ENCODE measurements at regions not wholly inside any gene's neighbourhood (a gene's known extent, or its start where the extent isn't known, plus 50 kb on each side); places are given as distances from the start of the nearest gene placed in this dataset.

- H2AFZ ChIP-seq (ENCODE audit: insufficient read depth, low read depth, low read length, poor library complexity, severe bottlenecking): no peak overlapping the region
- intact Hi-C loops (cut with micrococcal nuclease): no loop called here
- no peaks in the 10 kb centered on the region for H3K79me2 ChIP-seq (ENCODE audit: control insufficient read depth, insufficient read depth, low read length)
- Mint-ChIP-seq H3K4me3 (no peak overlapping the region), H3K4me1 (peaks cover 59% of the 10 kb centered on the region), H3K27ac (no peak overlapping the region), H3K9me3 (ENCODE audit: insufficient read depth) (no peaks in the 10 kb centered on the region), H3K27me3 (no peaks in the 10 kb centered on the region)
- H3K9ac ChIP-seq (ENCODE audit: low read length): no peak overlapping the region
- TF ChIP-seq, protein P1, sequence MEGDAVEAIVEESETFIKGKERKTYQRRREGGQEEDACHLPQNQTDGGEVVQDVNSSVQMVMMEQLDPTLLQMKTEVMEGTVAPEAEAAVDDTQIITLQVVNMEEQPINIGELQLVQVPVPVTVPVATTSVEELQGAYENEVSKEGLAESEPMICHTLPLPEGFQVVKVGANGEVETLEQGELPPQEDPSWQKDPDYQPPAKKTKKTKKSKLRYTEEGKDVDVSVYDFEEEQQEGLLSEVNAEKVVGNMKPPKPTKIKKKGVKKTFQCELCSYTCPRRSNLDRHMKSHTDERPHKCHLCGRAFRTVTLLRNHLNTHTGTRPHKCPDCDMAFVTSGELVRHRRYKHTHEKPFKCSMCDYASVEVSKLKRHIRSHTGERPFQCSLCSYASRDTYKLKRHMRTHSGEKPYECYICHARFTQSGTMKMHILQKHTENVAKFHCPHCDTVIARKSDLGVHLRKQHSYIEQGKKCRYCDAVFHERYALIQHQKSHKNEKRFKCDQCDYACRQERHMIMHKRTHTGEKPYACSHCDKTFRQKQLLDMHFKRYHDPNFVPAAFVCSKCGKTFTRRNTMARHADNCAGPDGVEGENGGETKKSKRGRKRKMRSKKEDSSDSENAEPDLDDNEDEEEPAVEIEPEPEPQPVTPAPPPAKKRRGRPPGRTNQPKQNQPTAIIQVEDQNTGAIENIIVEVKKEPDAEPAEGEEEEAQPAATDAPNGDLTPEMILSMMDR (IDR thresholded peaks at IDR 0.05): no peak
- no peak for TF ChIP-seq EZH2 (IDR thresholded peaks at IDR 0.05; ENCODE audit: borderline replicate concordance, insufficient read depth, low read depth, low read length, poor library complexity, severe bottlenecking)
- H3K4me2 ChIP-seq (replicated peaks; ENCODE audit: low read depth, low read length, poor library complexity, severe bottlenecking): no peak overlapping the region
- no peak for ATAC-seq (ENCODE audit: low read depth)
- ChIA-PET POLR2A (no interaction called here), CTCF (interaction anchor here (0.8 to 1.7 kb wide), 3 partner anchors 13 to 323 kb away, joined by 3 to 8 read pairs (median 4); no protein-coding TSS in a partner anchor)
- no peaks in the 10 kb centered on the region for H3K9me3 ChIP-seq (ENCODE audit: control extremely low read depth in 1 of 3, control insufficient read depth in 2 of 3, insufficient read depth in 1 of 3, low read length in 2 of 3)
- H3K4me1 ChIP-seq (ENCODE audit: control insufficient read depth in 2 of 2, insufficient read depth in 2 of 2, low read length in 2 of 2): peaks cover 31 to 52% of the 10 kb centered on the region in 2 donors
- H3K36me3 ChIP-seq (replicated peaks in 1 of 2; ENCODE audit: control extremely low read depth in 1 of 2, control insufficient read depth in 1 of 2, extremely low read depth in 1 of 2, insufficient read depth in 2 of 2, low read length in 1 of 2): no peaks in the 10 kb centered on the region
- no peak for DNase-seq
- H3K27me3 ChIP-seq (replicated peaks in 1 of 4; ENCODE audit: control extremely low read depth in 1 of 4, control insufficient read depth in 3 of 4, insufficient read depth in 4 of 4, low read length in 3 of 4): no peaks in the 10 kb centered on the region
- no peak overlapping the region for H3K27ac ChIP-seq (ENCODE audit: low read length in 2 of 2)
- H3K4me3 ChIP-seq (ENCODE audit: control extremely low read depth in 1 of 5, extremely low read depth in 1 of 5, insufficient read depth in 1 of 5, low read depth in 2 of 5, low read length in 4 of 5): no peak overlapping the region
- H4K20me1 ChIP-seq (ENCODE audit: control insufficient read depth, insufficient read depth, low read length, poor library complexity, severe bottlenecking): no peaks in the 10 kb centered on the region
- 97% methylated on average over 11 of the region's 18 CpGs for WGBS (ENCODE audit: insufficient coverage)
Observed at GRCh38 chr3:195005759-195006510, 265.0 kb downstream of the XXYLT1 start.

DNA sequence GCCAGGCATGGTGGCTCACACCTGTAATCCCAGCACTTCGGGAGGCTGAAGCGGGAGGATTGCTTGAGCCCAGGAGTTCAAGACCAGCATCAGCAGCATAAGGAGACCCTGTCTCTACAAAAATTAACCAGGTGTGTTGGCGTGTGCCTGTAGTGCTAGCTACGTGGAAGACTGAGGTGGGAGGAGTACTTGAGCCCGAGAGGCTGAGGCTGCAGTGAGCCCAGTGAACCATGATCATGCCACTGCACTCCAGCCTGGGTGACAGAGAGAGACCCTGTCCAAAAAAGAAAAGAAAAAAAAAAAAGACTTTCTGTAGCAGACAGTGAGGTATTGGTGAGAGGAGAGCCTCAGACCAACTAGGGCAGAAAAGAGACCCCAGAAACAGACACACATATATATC lies 263.8 kb downstream of the XXYLT1 start:
- H3K27me3 Mint-ChIP-seq: no peaks in the 10 kb centered on the region
- whole genome bisulfite sequencing (ENCODE audit: insufficient coverage): 68% methylated on average over 5 of the region's 5 CpGs
- H3K27me3 ChIP-seq (replicated peaks in 1 of 4; ENCODE audit: control extremely low read depth in 1 of 4, control insufficient read depth in 3 of 4, insufficient read depth in 4 of 4, low read length in 3 of 4): no peaks in the 10 kb centered on the region
- H2AFZ ChIP-seq (ENCODE audit: insufficient read depth, low read depth, low read length, poor library complexity, severe bottlenecking): no peak overlapping the region
- no peak overlapping the region for H3K9ac ChIP-seq (ENCODE audit: low read length)
- no peak overlapping the region for H3K4me3 ChIP-seq (ENCODE audit: control extremely low read depth in 1 of 5, extremely low read depth in 1 of 5, insufficient read depth in 1 of 5, low read depth in 2 of 5, low read length in 4 of 5)
- no peak for ATAC-seq (ENCODE audit: low read depth)
- peaks cover 51% of the 10 kb centered on the region for H3K4me1 Mint-ChIP-seq
- intact Hi-C loops (cut with micrococcal nuclease): no loop called here
- no peak overlapping the region for H3K4me3 Mint-ChIP-seq
- no peaks in the 10 kb centered on the region for H4K20me1 ChIP-seq (ENCODE audit: control insufficient read depth, insufficient read depth, low read length, poor library complexity, severe bottlenecking)
- no peaks in the 10 kb centered on the region for H3K79me2 ChIP-seq (ENCODE audit: control insufficient read depth, insufficient read depth, low read length)
- H3K9me3 Mint-ChIP-seq (ENCODE audit: insufficient read depth): no peaks in the 10 kb centered on the region
- H3K36me3 ChIP-seq (replicated peaks in 1 of 2; ENCODE audit: control extremely low read depth in 1 of 2, control insufficient read depth in 1 of 2, extremely low read depth in 1 of 2, insufficient read depth in 2 of 2, low read length in 1 of 2): no peaks in the 10 kb centered on the region
- no peak for DNase-seq
- H3K9me3 ChIP-seq (ENCODE audit: control extremely low read depth in 1 of 3, control insufficient read depth in 2 of 3, insufficient read depth in 1 of 3, low read length in 2 of 3): no peaks in the 10 kb centered on the region
- POLR2A ChIA-PET: interaction anchor here (0.7 kb wide), 1 partner anchor 123 kb away, joined by 3 read pairs; no protein-coding TSS in a partner anchor
- no peak overlapping the region for H3K4me2 ChIP-seq (replicated peaks; ENCODE audit: low read depth, low read length, poor library complexity, severe bottlenecking)
- H3K4me1 ChIP-seq (ENCODE audit: control insufficient read depth in 2 of 2, insufficient read depth in 2 of 2, low read length in 2 of 2): peaks cover 25 to 46% of the 10 kb centered on the region in 2 donors
- no peak overlapping the region for H3K27ac ChIP-seq (ENCODE audit: low read length in 2 of 2)
- CTCF ChIA-PET: interaction anchor here (0.6 to 1.7 kb wide), 4 partner anchors 100 to 324 kb away, joined by 3 to 8 read pairs (median 4); no protein-coding TSS in a partner anchor
- no peak overlapping the region for H3K27ac Mint-ChIP-seq
- TF ChIP-seq, protein P1 (IDR thresholded peaks at IDR 0.05): no peak
- no peak for TF ChIP-seq EZH2 (IDR thresholded peaks at IDR 0.05; ENCODE audit: borderline replicate concordance, insufficient read depth, low read depth, low read length, poor library complexity, severe bottlenecking)

All from B cell (primary cell).